ENCODE measurements at regions not wholly inside any gene's neighbourhood (a gene's known extent, or its start where the extent isn't known, plus 50 kb on each side); places are given as distances from the start of the nearest gene placed in this dataset.

- TF ChIP-seq RXRA (IDR thresholded peaks at IDR 0.05; ENCODE audit: borderline replicate concordance, low read depth) (no peak), SIN3A (IDR thresholded peaks at IDR 0.05; ENCODE audit: borderline replicate concordance, low read depth, low read length) (no peak), MAX (IDR thresholded peaks at IDR 0.05; ENCODE audit: low read depth) (no peak), POLR2AphosphoS5 (IDR thresholded peaks at IDR 0.05; ENCODE audit: low read depth, low read length) (no peak), CTCF (IDR thresholded peaks at IDR 0.05) (no peak)
Measured at GRCh38 chr5:130912088-130912487, 253.0 kb downstream of the HINT1 start.
